MCF 10A (cell line): ENCODE measurements at regions not wholly inside any gene's neighbourhood (a gene's known extent, or its start where the extent isn't known, plus 50 kb on each side); places are given as distances from the start of the nearest gene placed in this dataset.

Experiments used
- BruUV-seq: library from RNA; stranded (reverse); fragments of 400-500 nt; replicated peaks from 2 replicates; lab custom pipeline; 2021; lab: Mats Ljungman, UMichigan
- CTCF ChIA-PET: fragments of 300-600 bp; sonication (Branson Sonifier 250); formaldehyde crosslinking; extraction: SDS; loops from one replicate; lab custom pipeline; 2021; ENCODE audit warnings: antibody characterized with exemption, inconsistent platforms; lab: Yijun Ruan, JAX
- POLR2A ChIA-PET: fragments of 300-600, 350-650 bp; sonication (Branson Sonifier 250); formaldehyde crosslinking; extraction: SDS; loops from one replicate; lab custom pipeline; 2020; ENCODE audit warnings: antibody characterized with exemption, inconsistent platforms; lab: Yijun Ruan, JAX
- DNase-seq: peaks from one replicate; pipeline ENCODE4 v3.0.0-alpha.2; 2018; ENCODE audit not compliant: unreplicated experiment
- H3K27ac Mint-ChIP-seq: one replicate; pipeline ENCODE4 v1.8.0; 2022; ENCODE audit warnings: mild to moderate bottlenecking, low read depth, mixed read lengths; ENCODE audit not compliant: unreplicated experiment
- H3K27me3 Mint-ChIP-seq: one replicate; pipeline ENCODE4 v1.8.0; 2022; ENCODE audit warnings: mixed read lengths; ENCODE audit not compliant: insufficient read depth, unreplicated experiment
- H3K36me3 Mint-ChIP-seq: one replicate; pipeline ENCODE4 v1.8.0; 2022; ENCODE audit warnings: mild to moderate bottlenecking, moderate library complexity, mixed read lengths; ENCODE audit not compliant: insufficient read depth, unreplicated experiment
- H3K4me1 Mint-ChIP-seq: one replicate; pipeline ENCODE4 v1.8.0; 2022; ENCODE audit warnings: mixed read lengths; ENCODE audit not compliant: insufficient read depth, unreplicated experiment
- H3K4me3 Mint-ChIP-seq: one replicate; pipeline ENCODE4 v1.8.0; 2022; ENCODE audit warnings: mild to moderate bottlenecking, moderate library complexity, mixed read lengths; ENCODE audit not compliant: unreplicated experiment
- H3K9me3 Mint-ChIP-seq: one replicate; pipeline ENCODE4 v1.8.0; 2022; ENCODE audit warnings: mixed read lengths; ENCODE audit not compliant: unreplicated experiment
- CTCF ChIP-seq: fragments of 200-600 bp; IDR thresholded peaks from one replicate; pipeline ENCODE4 v1.8.0; 2022; ENCODE audit warnings: antibody characterized with exemption, mild to moderate bottlenecking; ENCODE audit not compliant: unreplicated experiment
- intact Hi-C: fragments of 100-400 bp; cut with micrococcal nuclease; formaldehyde crosslinking; loops from 2 replicates; pipeline ENCODE4 v1.14.1; 2022

- TF ChIP-seq CTCF = no peak
- H3K27me3 Mint-ChIP-seq = peaks cover 12% of the 10 kb centered on the region
- DNase-seq = no peak
- no peaks in the 10 kb centered on the region for H3K36me3 Mint-ChIP-seq
- H3K4me3 Mint-ChIP-seq = no peak overlapping the region
- POLR2A ChIA-PET = interaction anchor here (0.5 kb wide), 1 partner anchor 44 kb away, joined by 3 read pairs; no protein-coding TSS in a partner anchor
- H3K27ac Mint-ChIP-seq = no peak overlapping the region
- no TSS peak for BruUV-seq
- CTCF ChIA-PET = no interaction called here
- peaks cover 20% of the 10 kb centered on the region for H3K9me3 Mint-ChIP-seq
- no peaks in the 10 kb centered on the region for H3K4me1 Mint-ChIP-seq
- intact Hi-C loops = no loop called here
Measured at GRCh38 chrX:95612350-95612749, 1072.3 kb upstream of the DIAPH2 start.

GRCh38 chrX:95622200-95622599 is 1062.4 kb upstream of the DIAPH2 start:
- intact Hi-C loops = no loop called here
- POLR2A ChIA-PET = no interaction called here
- Mint-ChIP-seq H3K4me1 (no peaks in the 10 kb centered on the region), H3K27me3 (no peaks in the 10 kb centered on the region), H3K36me3 (no peaks in the 10 kb centered on the region), H3K9me3 (peaks cover 7% of the 10 kb centered on the region), H3K27ac (no peak overlapping the region), H3K4me3 (no peak overlapping the region)
- no peak for DNase-seq
- no TSS peak for BruUV-seq
- TF ChIP-seq CTCF = no peak
- CTCF ChIA-PET = no interaction called here

- POLR2A ChIA-PET = no interaction called here
- Mint-ChIP-seq H3K4me3 (no peak overlapping the region), H3K27me3 (no peaks in the 10 kb centered on the region), H3K9me3 (no peaks in the 10 kb centered on the region), H3K4me1 (no peaks in the 10 kb centered on the region), H3K36me3 (no peaks in the 10 kb centered on the region), H3K27ac (no peak overlapping the region)
- BruUV-seq = no TSS peak
- intact Hi-C loops = no loop called here
- no peak for TF ChIP-seq CTCF
- CTCF ChIA-PET = no interaction called here
- no peak for DNase-seq
Measured at GRCh38 chrX:95626748-95627147, 1057.9 kb upstream of the DIAPH2 start.

- BruUV-seq = no TSS peak
- H3K27me3 Mint-ChIP-seq = no peaks in the 10 kb centered on the region
- intact Hi-C loops = no loop called here
- ChIA-PET POLR2A (no interaction called here), CTCF (no interaction called here)
- no peak overlapping the region for H3K4me3 Mint-ChIP-seq
- H3K9me3 Mint-ChIP-seq = peaks cover 4% of the 10 kb centered on the region
- no peak overlapping the region for H3K27ac Mint-ChIP-seq
- peak; percentile 3 for DNase-seq
- no peaks in the 10 kb centered on the region for H3K36me3 Mint-ChIP-seq
- H3K4me1 Mint-ChIP-seq = no peaks in the 10 kb centered on the region
- no peak for TF ChIP-seq CTCF
Measured at GRCh38 chrX:95628796-95629195, 1055.8 kb upstream of the DIAPH2 start.
